Activated CD8-positive, alpha-beta T cell treated with anti-CD3 and anti-CD28 coated beads, Interleukin-2, amount 10 ng/mL, durations not matched to agents 7 days and 5 days (primary cell): ENCODE measurements at regions not wholly inside any gene's neighbourhood (a gene's known extent, or its start where the extent isn't known, plus 50 kb on each side); places are given as distances from the start of the nearest gene placed in this dataset.

Source experiments
- ATAC-seq: fragments of 150-1000 bp; cut with Tn5 transposase; one replicate; pipeline ENCODE4 v1.10.0; 2021; ENCODE audit warnings: moderate library complexity
- CTCF ChIA-PET: fragments of 350-600 bp; sonication (Branson Sonifier 250); formaldehyde crosslinking; loops from one replicate; lab custom pipeline; 2021; ENCODE audit warnings: antibody characterized with exemption; lab: Charles Lee
- POLR2A ChIA-PET: fragments of 350-600 bp; sonication (Branson Sonifier 250); formaldehyde crosslinking; loops from one replicate; lab custom pipeline; 2021; ENCODE audit warnings: antibody characterized with exemption; lab: Charles Lee
- DNase-seq: peaks from one replicate; pipeline ENCODE4 v3.0.0-alpha.2; 2020
- H3K27ac Mint-ChIP-seq: one replicate; pipeline ENCODE4 v1.8.0; 2021; ENCODE audit warnings: mild to moderate bottlenecking, mixed read lengths
- H3K27me3 Mint-ChIP-seq: one replicate; pipeline ENCODE4 v1.8.0; 2021; ENCODE audit warnings: low read depth, mixed read lengths
- H3K36me3 Mint-ChIP-seq: one replicate; pipeline ENCODE4 v1.8.0; 2021; ENCODE audit warnings: low read depth, mixed read lengths
- H3K4me1 Mint-ChIP-seq: one replicate; pipeline ENCODE4 v1.8.0; 2021; ENCODE audit warnings: low read depth, mixed read lengths
- H3K4me3 Mint-ChIP-seq: one replicate; pipeline ENCODE4 v1.8.0; 2021; ENCODE audit warnings: mild to moderate bottlenecking, mixed read lengths
- H3K9me3 Mint-ChIP-seq: one replicate; pipeline ENCODE4 v1.8.0; 2022; ENCODE audit warnings: mixed read lengths; ENCODE audit not compliant: insufficient read depth

- Mint-ChIP-seq H3K27me3 (peaks cover 7% of the 10 kb centered on the region), H3K36me3 (no peaks in the 10 kb centered on the region), H3K4me3 (no peak overlapping the region), H3K4me1 (no peaks in the 10 kb centered on the region), H3K27ac (no peak overlapping the region), H3K9me3 (no peaks in the 10 kb centered on the region)
- ChIA-PET POLR2A (no interaction called here), CTCF (interaction anchor here (0.6 to 0.9 kb wide), 2 partner anchors 15 to 258 kb away, joined by 4 to 5 read pairs; no protein-coding TSS in a partner anchor)
- DNase-seq (no peak), ATAC-seq (no peak)
Observed at GRCh38 chr9:4381744-4382143, 81.9 kb upstream of the GLIS3 start.

DNA sequence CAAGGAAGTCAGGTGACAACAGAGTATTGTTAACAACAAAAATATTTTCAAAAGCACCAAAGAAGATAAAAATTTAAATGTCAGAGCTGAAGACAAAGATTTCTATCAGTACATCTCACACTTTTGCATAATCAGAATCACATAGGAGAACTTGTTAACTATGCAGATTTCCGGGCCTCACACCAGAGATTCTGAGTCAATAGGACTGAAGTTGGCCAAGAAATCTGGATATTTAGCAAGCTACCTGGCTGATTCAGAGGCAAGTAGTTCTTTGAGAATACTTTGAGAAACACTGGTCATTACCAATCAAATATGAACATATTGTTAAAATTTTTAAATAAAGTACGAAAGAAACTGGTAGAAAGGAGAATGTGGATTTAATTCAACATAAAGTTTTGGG, 80.5 kb upstream of the GLIS3 start:
- H3K36me3 Mint-ChIP-seq, result no peaks in the 10 kb centered on the region
- no peak overlapping the region for H3K4me3 Mint-ChIP-seq
- ChIA-PET POLR2A (no interaction called here), CTCF (interaction anchor here (3.7 kb wide), 1 partner anchor 13 kb away, joined by 21 read pairs; no protein-coding TSS in a partner anchor)
- H3K9me3 Mint-ChIP-seq, result no peaks in the 10 kb centered on the region
- peaks cover 12% of the 10 kb centered on the region for H3K27me3 Mint-ChIP-seq
- H3K4me1 Mint-ChIP-seq, result no peaks in the 10 kb centered on the region
- no peak overlapping the region for H3K27ac Mint-ChIP-seq
- DNase-seq (no peak), ATAC-seq (no peak)

GRCh38 chr9:4375424-4376200, 75.7 kb upstream of the GLIS3 start:
- DNase-seq (no peak), ATAC-seq (no peak)
- Mint-ChIP-seq H3K4me1 (no peaks in the 10 kb centered on the region), H3K27ac (no peak overlapping the region), H3K27me3 (peaks cover 17% of the 10 kb centered on the region), H3K36me3 (no peaks in the 10 kb centered on the region), H3K4me3 (no peak overlapping the region), H3K9me3 (no peaks in the 10 kb centered on the region)
- CTCF ChIA-PET, result interaction anchor here (0.7 to 1.9 kb wide), 5 partner anchors 8 to 642 kb away, joined by 3 to 13 read pairs (median 4); no protein-coding TSS in a partner anchor
- POLR2A ChIA-PET, result no interaction called here

- no peaks in the 10 kb centered on the region for H3K9me3 Mint-ChIP-seq
- no peaks in the 10 kb centered on the region for H3K4me1 Mint-ChIP-seq
- H3K27me3 Mint-ChIP-seq, result peaks cover 14% of the 10 kb centered on the region
- DNase-seq (no peak), ATAC-seq (no peak)
- H3K4me3 Mint-ChIP-seq, result no peak overlapping the region
- no peak overlapping the region for H3K27ac Mint-ChIP-seq
- ChIA-PET POLR2A (no interaction called here), CTCF (no interaction called here)
- H3K36me3 Mint-ChIP-seq, result no peaks in the 10 kb centered on the region
Observed at GRCh38 chr9:4371108-4371507, 71.2 kb upstream of the GLIS3 start.

DNA sequence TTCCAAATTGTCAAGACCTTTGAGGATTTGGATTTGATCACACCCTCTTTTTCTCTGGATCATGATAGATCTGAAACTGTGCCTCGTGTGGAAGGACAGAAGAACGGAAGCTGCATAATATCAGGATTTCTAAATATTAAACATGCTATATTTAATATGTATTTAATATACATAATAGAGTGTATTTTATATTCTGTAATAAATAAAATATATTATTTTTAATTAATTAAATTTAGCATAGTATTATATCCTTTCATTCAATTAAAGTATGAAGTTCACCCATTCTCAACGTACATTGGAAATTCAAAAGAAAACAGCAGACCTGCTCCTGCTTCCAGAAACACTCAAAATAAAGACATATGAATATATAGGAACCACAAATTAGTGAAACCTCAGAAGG, 70.6 kb upstream of the GLIS3 start:
- Mint-ChIP-seq H3K27me3 (peaks cover 10% of the 10 kb centered on the region), H3K27ac (no peak overlapping the region), H3K36me3 (no peaks in the 10 kb centered on the region), H3K4me3 (no peak overlapping the region), H3K4me1 (no peaks in the 10 kb centered on the region), H3K9me3 (no peaks in the 10 kb centered on the region)
- CTCF ChIA-PET, result no interaction called here
- POLR2A ChIA-PET, result no interaction called here
- ATAC-seq, result no peak
- DNase-seq, result no peak

DNA sequence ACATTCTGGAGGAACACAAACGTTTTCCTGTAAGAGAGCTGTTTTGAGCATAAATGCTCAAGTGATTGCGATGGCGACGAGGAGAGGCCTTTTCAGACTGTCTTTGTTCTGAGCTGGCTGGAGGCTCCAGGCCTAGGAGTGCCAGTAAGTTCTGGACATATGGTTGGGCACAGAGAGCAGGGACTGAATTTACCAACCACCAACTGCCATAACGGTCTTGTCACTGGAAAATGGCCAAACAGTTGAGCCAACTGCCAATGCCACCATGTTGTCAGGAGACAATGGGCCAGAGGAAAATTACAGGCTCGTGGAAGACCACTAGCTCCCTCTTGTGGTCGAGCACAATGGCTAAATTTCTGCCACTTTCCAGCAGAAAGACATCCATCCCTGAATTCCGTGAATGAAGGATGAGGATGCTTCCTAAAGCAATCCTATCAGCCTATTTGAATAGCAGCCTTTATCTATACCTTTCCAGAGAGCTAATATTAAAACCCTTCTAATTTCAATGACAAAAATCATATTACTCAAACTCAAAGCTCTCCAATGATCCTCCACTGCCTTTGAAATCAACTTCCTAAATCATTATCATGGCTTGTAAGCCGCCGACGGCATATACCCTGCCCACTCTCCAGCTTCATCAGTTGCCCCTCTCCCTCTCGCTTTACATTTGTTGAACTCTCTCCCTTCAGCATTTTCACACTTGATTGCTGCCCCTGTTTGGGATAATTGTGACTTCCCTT, 66.9 kb upstream of the GLIS3 start:
- peak; percentile 36 for DNase-seq
- Mint-ChIP-seq H3K27ac (no peak overlapping the region), H3K4me3 (no peak overlapping the region), H3K36me3 (no peaks in the 10 kb centered on the region), H3K4me1 (no peaks in the 10 kb centered on the region), H3K9me3 (no peaks in the 10 kb centered on the region), H3K27me3 (peaks cover under 1% of the 10 kb centered on the region)
- no peak for ATAC-seq
- ChIA-PET CTCF (interaction anchor here (0.7 to 4.5 kb wide), 28 partner anchors 9 to 1509 kb away, joined by 3 to 56 read pairs (median 4); no protein-coding TSS in a partner anchor), POLR2A (no interaction called here)

- no peaks in the 10 kb centered on the region for H3K36me3 Mint-ChIP-seq
- H3K27me3 Mint-ChIP-seq, result peaks cover 5% of the 10 kb centered on the region
- no peaks in the 10 kb centered on the region for H3K9me3 Mint-ChIP-seq
- DNase-seq, result no peak
- ChIA-PET CTCF (interaction anchor here (2.2 to 4.5 kb wide), 3 partner anchors 27 to 632 kb away, joined by 9 to 56 read pairs (median 25); no protein-coding TSS in a partner anchor), POLR2A (no interaction called here)
- ATAC-seq, result no peak
- no peak overlapping the region for H3K27ac Mint-ChIP-seq
- H3K4me3 Mint-ChIP-seq, result no peak overlapping the region
- H3K4me1 Mint-ChIP-seq, result no peaks in the 10 kb centered on the region
Observed at GRCh38 chr9:4365055-4365454, 65.2 kb upstream of the GLIS3 start.

- ATAC-seq (no peak), DNase-seq (no peak)
- POLR2A ChIA-PET, result no interaction called here
- Mint-ChIP-seq H3K36me3 (no peaks in the 10 kb centered on the region), H3K27ac (no peak overlapping the region), H3K4me1 (no peaks in the 10 kb centered on the region), H3K4me3 (no peak overlapping the region), H3K9me3 (no peaks in the 10 kb centered on the region), H3K27me3 (peaks cover 7% of the 10 kb centered on the region)
- CTCF ChIA-PET, result interaction anchor here (1.9 kb wide), 1 partner anchor 47 kb away, joined by 8 read pairs; no protein-coding TSS in a partner anchor
Observed at GRCh38 chr9:4362281-4362680, 62.4 kb upstream of the GLIS3 start.

- peaks cover 12% of the 10 kb centered on the region for H3K27me3 Mint-ChIP-seq
- no peaks in the 10 kb centered on the region for H3K4me1 Mint-ChIP-seq
- no peaks in the 10 kb centered on the region for H3K9me3 Mint-ChIP-seq
- DNase-seq, result no peak
- H3K36me3 Mint-ChIP-seq, result no peaks in the 10 kb centered on the region
- CTCF ChIA-PET, result no interaction called here
- H3K4me3 Mint-ChIP-seq, result no peak overlapping the region
- no peak for ATAC-seq
- no peak overlapping the region for H3K27ac Mint-ChIP-seq
- POLR2A ChIA-PET, result no interaction called here
Observed at GRCh38 chr9:4359016-4359415, 59.1 kb upstream of the GLIS3 start.

DNA sequence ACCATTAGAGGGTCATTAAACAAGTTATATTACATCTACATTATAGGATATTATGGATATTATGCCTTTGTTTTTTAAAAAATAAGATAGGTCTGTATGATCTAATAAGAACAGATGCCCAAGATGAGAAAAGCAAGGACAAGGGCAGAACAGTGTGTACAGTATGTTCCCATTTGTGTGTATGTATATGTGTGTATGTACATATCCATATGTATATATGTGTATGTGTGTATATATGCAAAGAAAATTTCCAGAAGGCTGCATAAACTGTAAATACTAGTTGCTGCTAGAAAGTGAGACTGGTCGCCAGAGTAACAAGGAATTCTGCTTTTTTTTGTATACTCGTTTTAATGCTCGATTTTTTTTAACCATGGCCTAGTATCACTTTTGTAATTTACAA, 58.1 kb upstream of the GLIS3 start:
- H3K4me1 Mint-ChIP-seq, result no peaks in the 10 kb centered on the region
- ChIA-PET CTCF (no interaction called here), POLR2A (no interaction called here)
- ATAC-seq (no peak), DNase-seq (no peak)
- peaks cover 12% of the 10 kb centered on the region for H3K27me3 Mint-ChIP-seq
- no peaks in the 10 kb centered on the region for H3K36me3 Mint-ChIP-seq
- H3K4me3 Mint-ChIP-seq, result no peak overlapping the region
- H3K27ac Mint-ChIP-seq, result no peak overlapping the region
- no peaks in the 10 kb centered on the region for H3K9me3 Mint-ChIP-seq

- Mint-ChIP-seq H3K9me3 (no peaks in the 10 kb centered on the region), H3K4me1 (no peaks in the 10 kb centered on the region), H3K4me3 (no peak overlapping the region), H3K27ac (no peak overlapping the region), H3K27me3 (peaks cover 11% of the 10 kb centered on the region), H3K36me3 (no peaks in the 10 kb centered on the region)
- ChIA-PET CTCF (interaction anchor here (1.0 to 1.2 kb wide), 3 partner anchors 10 to 18 kb away, joined by 3 read pairs; no protein-coding TSS in a partner anchor), POLR2A (no interaction called here)
- DNase-seq (no peak), ATAC-seq (no peak)
Observed at GRCh38 chr9:4356306-4356705, 56.4 kb upstream of the GLIS3 start.

GRCh38 chr9:4353236-4353635, 53.4 kb upstream of the GLIS3 start:
- ATAC-seq, result no peak
- DNase-seq, result no peak
- Mint-ChIP-seq H3K27ac (no peak overlapping the region), H3K36me3 (no peaks in the 10 kb centered on the region), H3K27me3 (peaks cover 7% of the 10 kb centered on the region), H3K4me3 (no peak overlapping the region), H3K4me1 (no peaks in the 10 kb centered on the region), H3K9me3 (no peaks in the 10 kb centered on the region)
- POLR2A ChIA-PET, result no interaction called here
- CTCF ChIA-PET, result interaction anchor here (1.3 kb wide), 1 partner anchor 37 kb away, joined by 4 read pairs; no protein-coding TSS in a partner anchor
